UCSD-AML1 (cell line): ENCODE measurements at regions not wholly inside any gene's neighbourhood (a gene's known extent, or its start where the extent isn't known, plus 50 kb on each side); places are given as distances from the start of the nearest gene placed in this dataset.
"Not testable (repeated sequence)": the region's sequence is repeated elsewhere in the genome, so short reads cannot be mapped to it uniquely, and the experiment has no call there.

Source experiments
- DNase-seq: peaks from one replicate; lab custom pipeline; 2025; ENCODE audit not compliant: unreplicated experiment; lab: John Stamatoyannopoulos, UW

GRCh38 chr4:115187136-115187535, 73.7 kb upstream of the NDST4 start:
- no peak for DNase-seq

GRCh38 chr4:115179438-115180062, 66.1 kb upstream of the NDST4 start:
- DNase-seq: not testable (repeated sequence)

GRCh38 chr4:115178687-115179086, 65.3 kb upstream of the NDST4 start:
- not testable (repeated sequence) for DNase-seq

- DNase-seq: no peak
These were observed 57.8 kb upstream of the NDST4 start for GRCh38 chr4:115171220-115171619.

- no peak for DNase-seq
These were observed 52.1 kb upstream of the NDST4 start for GRCh38 chr4:115165503-115165902.
